H4 (cell line): ENCODE measurements at regions not wholly inside any gene's neighbourhood (a gene's known extent, or its start where the extent isn't known, plus 50 kb on each side); places are given as distances from the start of the nearest gene placed in this dataset.
"Not testable (repeated sequence)": the region's sequence is repeated elsewhere in the genome, so short reads cannot be mapped to it uniquely, and the experiment has no call there.

Source experiments
- DNase-seq: peaks from one replicate; pipeline ENCODE4 v3.0.0-alpha.2; 2015; ENCODE audit warnings: low spot score

GRCh38 chr5:168073991-168074800, 217.2 kb upstream of the WWC1 start:
- DNase-seq, result peak; percentile 52

- DNase-seq, result no peak
Measured at GRCh38 chr5:168075387-168075786, 216.1 kb upstream of the WWC1 start.

GRCh38 chr5:168076561-168076991, 214.9 kb upstream of the WWC1 start:
- peak; percentile 67 for DNase-seq

GRCh38 chr5:168085261-168086031, 206.0 kb upstream of the WWC1 start:
- DNase-seq, result peak; percentile 67

GRCh38 chr5:168086104-168086610, 205.3 kb upstream of the WWC1 start:
- peak; percentile 98 for DNase-seq

- DNase-seq, result no peak
Measured at GRCh38 chr5:168086746-168087145, 204.7 kb upstream of the WWC1 start.

GRCh38 chr5:168088410-168089173, 202.9 kb upstream of the WWC1 start:
- peak; percentile 62 for DNase-seq

- no peak for DNase-seq
Measured at GRCh38 chr5:168089201-168089887, 202.1 kb upstream of the WWC1 start.

GRCh38 chr5:168092209-168093185, 198.9 kb upstream of the WWC1 start:
- no peak for DNase-seq

- peak; percentile 46 for DNase-seq
Measured at GRCh38 chr5:168093200-168093910, 198.1 kb upstream of the WWC1 start.

- no peak for DNase-seq
Measured at GRCh38 chr5:168096525-168096924, 194.9 kb upstream of the WWC1 start.

- no peak for DNase-seq
Measured at GRCh38 chr5:168097876-168098653, 193.4 kb upstream of the WWC1 start.

- DNase-seq, result no peak
Measured at GRCh38 chr5:168101352-168101751, 190.1 kb upstream of the WWC1 start.

- DNase-seq, result not testable (repeated sequence)
Measured at GRCh38 chr5:168103018-168103417, 188.4 kb upstream of the WWC1 start.

GRCh38 chr5:168104350-168104749, 187.1 kb upstream of the WWC1 start:
- DNase-seq, result no peak

- DNase-seq, result no peak
Measured at GRCh38 chr5:168104811-168105481, 186.5 kb upstream of the WWC1 start.

- peak; percentile 20 for DNase-seq
Measured at GRCh38 chr5:168106008-168106761, 185.3 kb upstream of the WWC1 start.
